ENCODE measurements at regions not wholly inside any gene's neighbourhood (a gene's known extent, or its start where the extent isn't known, plus 50 kb on each side); places are given as distances from the start of the nearest gene placed in this dataset.

DNA sequence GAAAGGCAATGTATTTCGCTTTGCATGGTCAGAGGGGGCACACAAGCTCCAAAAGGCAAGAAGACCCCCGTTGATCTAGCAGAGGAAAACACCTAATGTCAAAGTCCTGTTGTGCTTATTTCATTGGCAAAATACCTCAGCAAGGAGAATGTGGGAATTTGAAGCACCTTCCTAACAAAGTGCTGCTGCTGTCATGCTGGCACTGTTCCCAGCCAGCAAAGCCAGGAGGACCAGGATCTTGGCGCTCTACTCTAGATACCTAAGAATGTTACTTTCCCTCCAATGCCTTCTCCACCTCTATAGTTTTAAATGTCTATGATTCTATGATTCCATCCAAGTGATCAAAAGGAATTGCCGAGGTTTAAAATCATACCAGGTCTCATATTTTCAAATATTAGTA is 867.9 kb upstream of the POU3F3 start:
- DNase-seq (ENCODE audit: low spot score in 2 of 2) = no peak
- H3K27me3 ChIP-seq (ENCODE audit: low read depth) = no peaks in the 10 kb centered on the region
- no peaks in the 10 kb centered on the region for H3K36me3 ChIP-seq (replicated peaks)
- H3K4me3 ChIP-seq = no peak overlapping the region
- H3K4me1 ChIP-seq = no peaks in the 10 kb centered on the region
- in situ Hi-C loops (cut with MboI; ENCODE audit: low sequenced_read_pairs) = no loop called here
- no peaks in the 10 kb centered on the region for H3K9me3 ChIP-seq

DNA sequence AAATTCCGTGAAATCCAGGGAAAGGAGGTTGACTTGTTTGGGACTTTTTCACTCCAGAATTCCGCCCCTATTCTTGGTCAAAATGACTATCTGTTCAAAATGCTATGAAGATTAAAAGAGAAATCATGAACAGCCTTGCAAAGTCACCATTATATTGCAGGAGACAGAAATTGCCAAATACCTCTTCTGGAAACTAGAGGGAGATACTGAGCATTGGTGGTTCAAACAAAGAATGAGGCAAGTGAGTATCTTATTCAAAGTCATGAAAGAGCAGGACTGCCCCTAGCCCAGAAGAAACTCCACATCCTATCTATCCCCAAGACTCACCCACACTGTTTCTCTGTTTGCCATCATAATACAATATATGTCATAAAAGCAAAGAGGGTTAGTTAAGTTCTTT is 862.3 kb upstream of the POU3F3 start:
- DNase-seq (ENCODE audit: low spot score in 2 of 2) = no peak
- in situ Hi-C loops (cut with MboI; ENCODE audit: low sequenced_read_pairs) = no loop called here
- H3K27me3 ChIP-seq (ENCODE audit: low read depth) = no peaks in the 10 kb centered on the region
- no peaks in the 10 kb centered on the region for H3K9me3 ChIP-seq
- no peaks in the 10 kb centered on the region for H3K36me3 ChIP-seq (replicated peaks)
- H3K4me3 ChIP-seq = no peak overlapping the region
- no peaks in the 10 kb centered on the region for H3K4me1 ChIP-seq

DNA sequence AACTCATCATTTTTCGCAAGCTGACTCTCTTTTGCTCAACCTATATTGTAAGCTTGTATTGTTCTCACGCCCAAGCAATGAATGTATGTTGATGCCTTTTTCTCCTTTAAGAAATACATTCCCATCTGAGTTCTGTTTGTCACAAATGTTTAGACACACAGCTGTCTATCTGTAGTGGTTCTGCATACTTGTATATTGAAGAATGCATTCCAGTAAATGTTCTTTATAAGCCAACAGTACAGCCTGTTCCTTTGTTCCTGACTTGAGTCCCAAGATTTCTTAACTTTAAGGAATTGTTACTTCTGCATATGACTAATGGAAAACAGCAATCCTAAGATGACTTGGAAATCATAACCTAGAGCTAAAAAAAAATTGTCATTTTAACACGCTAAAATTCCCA is 849.1 kb upstream of the POU3F3 start:
- in situ Hi-C loops (cut with MboI; ENCODE audit: low sequenced_read_pairs) = no loop called here

DNA sequence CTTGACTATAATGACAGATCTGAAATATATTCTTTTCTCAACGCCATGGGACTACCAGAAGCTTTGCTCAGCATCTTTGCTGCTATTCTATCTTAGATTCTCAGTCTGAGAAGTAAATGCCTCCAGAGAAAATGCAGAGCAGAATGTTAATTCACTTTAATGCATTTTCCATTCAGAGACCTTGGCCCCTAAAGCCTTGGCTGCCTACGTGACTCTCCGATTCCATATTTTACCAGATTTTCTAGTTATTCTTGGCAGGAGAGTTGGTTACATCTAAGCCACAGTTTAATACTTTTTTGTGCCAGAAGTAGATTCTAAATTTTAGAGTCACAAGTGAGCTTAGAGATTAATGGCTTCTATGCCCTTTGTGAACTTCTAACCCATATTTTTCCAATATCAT is 837.1 kb upstream of the POU3F3 start:
- Histone ChIP-seq H3K4me3 (no peak overlapping the region), H3K4me1 (no peaks in the 10 kb centered on the region), H3K36me3 (replicated peaks) (no peaks in the 10 kb centered on the region), H3K9me3 (no peaks in the 10 kb centered on the region), H3K27me3 (ENCODE audit: low read depth) (no peaks in the 10 kb centered on the region)
- no peak for DNase-seq (ENCODE audit: low spot score in 2 of 2)
- in situ Hi-C loops (cut with MboI; ENCODE audit: low sequenced_read_pairs) = no loop called here

More for the DNA sequence above, 849.1 kb upstream of the POU3F3 start:
- no peak overlapping the region for H3K4me3 ChIP-seq
- no peaks in the 10 kb centered on the region for H3K27me3 ChIP-seq (ENCODE audit: low read depth)
- no peaks in the 10 kb centered on the region for H3K9me3 ChIP-seq
- DNase-seq (ENCODE audit: low spot score in 2 of 2) = no peak
- H3K4me1 ChIP-seq = no peaks in the 10 kb centered on the region
- no peaks in the 10 kb centered on the region for H3K36me3 ChIP-seq (replicated peaks)

DNA sequence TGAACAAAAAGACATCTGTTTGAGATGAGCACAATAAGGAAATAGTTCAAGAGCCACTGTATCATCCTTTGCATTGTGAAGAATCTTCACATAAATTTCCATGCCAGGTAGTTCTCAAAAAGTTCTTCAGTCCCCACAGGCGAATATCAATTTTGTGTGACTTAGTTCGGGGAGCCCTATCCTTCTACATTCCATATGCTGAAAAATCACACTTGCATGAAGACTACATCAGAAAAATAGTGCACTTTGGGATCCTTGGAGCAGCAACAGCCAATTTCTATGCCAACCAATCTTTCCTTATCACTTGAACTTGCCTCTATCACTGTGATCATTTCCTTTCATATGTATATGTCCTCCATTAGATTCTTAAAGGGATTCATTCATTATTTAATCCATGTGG is 830.6 kb upstream of the POU3F3 start:
- no peak for DNase-seq (ENCODE audit: low spot score in 2 of 2)
- in situ Hi-C loops (cut with MboI; ENCODE audit: low sequenced_read_pairs) = no loop called here
- Histone ChIP-seq H3K4me1 (no peaks in the 10 kb centered on the region), H3K36me3 (replicated peaks) (no peaks in the 10 kb centered on the region), H3K9me3 (no peaks in the 10 kb centered on the region), H3K27me3 (ENCODE audit: low read depth) (no peaks in the 10 kb centered on the region), H3K4me3 (no peak overlapping the region)

DNA sequence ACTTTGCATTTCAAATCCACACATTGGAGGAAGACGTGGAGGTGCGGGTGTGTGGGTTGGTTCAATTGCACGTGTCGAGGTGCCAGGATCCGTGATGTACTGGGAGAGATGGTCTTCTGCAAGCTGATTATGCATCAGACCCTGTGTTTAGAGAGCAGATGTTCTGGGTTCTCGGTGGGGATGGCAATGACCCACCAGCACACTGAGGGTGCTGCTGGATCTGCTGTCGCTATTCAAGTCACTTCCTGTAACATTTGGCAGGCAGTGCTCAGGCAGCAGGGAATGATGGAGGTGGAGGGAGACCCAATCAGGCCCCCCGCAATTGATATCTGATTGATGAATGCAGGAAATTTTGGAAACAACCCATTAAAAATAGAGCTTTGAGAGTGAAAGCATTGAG is 830.1 kb upstream of the POU3F3 start:
- H3K27me3 ChIP-seq (ENCODE audit: low read depth) = no peaks in the 10 kb centered on the region
- no peak for DNase-seq (ENCODE audit: low spot score in 2 of 2)
- H3K4me1 ChIP-seq = no peaks in the 10 kb centered on the region
- H3K9me3 ChIP-seq = no peaks in the 10 kb centered on the region
- no peak overlapping the region for H3K4me3 ChIP-seq
- H3K36me3 ChIP-seq (replicated peaks) = no peaks in the 10 kb centered on the region
- in situ Hi-C loops (cut with MboI; ENCODE audit: low sequenced_read_pairs) = no loop called here

DNA sequence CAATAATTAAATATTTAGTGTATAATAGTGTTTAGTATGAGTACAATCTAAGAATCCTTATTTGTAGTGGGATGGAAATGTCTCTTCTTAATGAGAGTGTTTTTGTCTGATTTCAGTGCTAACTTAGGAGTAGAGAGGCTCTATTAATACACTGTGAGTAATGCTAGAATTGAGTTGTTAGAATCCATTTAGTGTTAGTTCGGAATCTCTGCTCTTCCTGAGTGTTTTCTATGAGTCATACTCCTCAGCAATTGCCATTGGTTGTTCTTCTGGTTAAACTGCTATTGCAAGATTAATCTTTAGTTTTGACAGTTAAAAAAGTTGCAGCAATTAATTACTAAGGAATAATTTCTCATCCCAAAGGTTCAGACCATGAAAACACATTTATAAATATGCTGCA is 828.6 kb upstream of the POU3F3 start:
- no peaks in the 10 kb centered on the region for H3K9me3 ChIP-seq
- H3K4me1 ChIP-seq = no peaks in the 10 kb centered on the region
- no peak for DNase-seq (ENCODE audit: low spot score in 2 of 2)
- no peaks in the 10 kb centered on the region for H3K36me3 ChIP-seq (replicated peaks)
- no peaks in the 10 kb centered on the region for H3K27me3 ChIP-seq (ENCODE audit: low read depth)
- in situ Hi-C loops (cut with MboI; ENCODE audit: low sequenced_read_pairs) = no loop called here
- H3K4me3 ChIP-seq = no peak overlapping the region

DNA sequence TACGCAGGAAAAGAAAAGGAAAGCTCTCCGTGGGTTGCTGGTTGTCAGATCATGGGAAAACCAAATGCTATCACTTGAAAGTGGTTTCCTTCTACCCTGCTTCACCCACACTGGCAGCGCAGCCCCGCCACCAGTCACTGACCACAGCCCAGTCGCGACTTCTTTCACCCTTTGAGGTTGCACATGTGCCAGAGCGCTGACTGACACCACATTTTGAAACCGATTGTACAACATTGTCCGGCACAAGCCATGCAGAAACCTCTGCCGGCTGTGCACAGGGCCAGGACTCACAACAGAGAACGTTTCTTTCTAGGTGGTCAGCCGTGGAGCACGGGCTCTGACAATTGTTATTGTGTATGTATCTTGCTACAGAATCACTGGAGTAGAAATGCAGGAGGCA is 827.2 kb upstream of the POU3F3 start:
- no peaks in the 10 kb centered on the region for H3K36me3 ChIP-seq (replicated peaks)
- H3K4me1 ChIP-seq = no peaks in the 10 kb centered on the region
- no peaks in the 10 kb centered on the region for H3K27me3 ChIP-seq (ENCODE audit: low read depth)
- in situ Hi-C loops (cut with MboI; ENCODE audit: low sequenced_read_pairs) = no loop called here
- H3K4me3 ChIP-seq = no peak overlapping the region
- no peaks in the 10 kb centered on the region for H3K9me3 ChIP-seq
- no peak for DNase-seq (ENCODE audit: low spot score in 2 of 2)

DNA sequence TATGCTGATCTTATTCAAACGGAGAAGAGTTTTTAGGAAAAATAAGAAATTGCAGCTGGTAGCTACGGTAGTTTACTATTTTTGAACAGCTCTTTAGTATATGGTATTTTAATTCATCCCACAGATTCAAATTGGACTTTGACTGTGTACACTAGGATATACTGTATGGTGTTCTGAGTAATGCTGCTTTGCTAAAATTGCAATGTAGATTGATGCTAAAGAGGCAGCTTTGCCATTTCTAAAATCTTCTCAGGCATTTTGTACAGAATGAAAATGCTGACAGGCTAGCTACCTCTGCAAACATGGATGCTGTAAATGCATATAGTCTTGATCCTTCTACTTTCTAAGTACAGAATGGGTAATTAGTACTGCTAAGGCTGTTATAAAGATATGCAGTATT is 826.6 kb upstream of the POU3F3 start:
- H3K36me3 ChIP-seq (replicated peaks) = no peaks in the 10 kb centered on the region
- no peak for DNase-seq (ENCODE audit: low spot score in 2 of 2)
- no peaks in the 10 kb centered on the region for H3K27me3 ChIP-seq (ENCODE audit: low read depth)
- in situ Hi-C loops (cut with MboI; ENCODE audit: low sequenced_read_pairs) = no loop called here
- no peak overlapping the region for H3K4me3 ChIP-seq
- H3K9me3 ChIP-seq = no peaks in the 10 kb centered on the region
- no peaks in the 10 kb centered on the region for H3K4me1 ChIP-seq

DNA sequence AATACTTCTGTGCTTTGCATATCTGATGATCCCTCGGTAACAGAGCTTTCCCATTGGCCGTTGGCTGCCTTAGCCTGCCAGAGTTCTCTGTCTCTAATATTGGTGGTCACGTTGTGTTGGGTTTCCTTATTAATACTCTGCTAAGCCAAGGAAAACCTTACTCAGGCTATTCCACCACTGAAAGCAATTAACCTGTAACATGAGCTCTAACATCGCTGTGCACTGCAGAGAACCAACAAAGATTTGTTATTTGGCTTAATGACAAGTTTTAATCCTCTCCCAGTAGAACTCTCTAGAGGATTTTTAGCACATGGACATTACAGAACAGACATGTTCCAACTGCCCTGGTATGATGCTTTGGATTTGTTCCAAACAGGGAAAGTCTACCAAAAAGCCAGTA is 825.9 kb upstream of the POU3F3 start:
- H3K4me1 ChIP-seq = no peaks in the 10 kb centered on the region
- H3K9me3 ChIP-seq = no peaks in the 10 kb centered on the region
- in situ Hi-C loops (cut with MboI; ENCODE audit: low sequenced_read_pairs) = no loop called here
- no peak for DNase-seq (ENCODE audit: low spot score in 2 of 2)
- no peaks in the 10 kb centered on the region for H3K27me3 ChIP-seq (ENCODE audit: low read depth)
- no peaks in the 10 kb centered on the region for H3K36me3 ChIP-seq (replicated peaks)
- H3K4me3 ChIP-seq = no peak overlapping the region

DNA sequence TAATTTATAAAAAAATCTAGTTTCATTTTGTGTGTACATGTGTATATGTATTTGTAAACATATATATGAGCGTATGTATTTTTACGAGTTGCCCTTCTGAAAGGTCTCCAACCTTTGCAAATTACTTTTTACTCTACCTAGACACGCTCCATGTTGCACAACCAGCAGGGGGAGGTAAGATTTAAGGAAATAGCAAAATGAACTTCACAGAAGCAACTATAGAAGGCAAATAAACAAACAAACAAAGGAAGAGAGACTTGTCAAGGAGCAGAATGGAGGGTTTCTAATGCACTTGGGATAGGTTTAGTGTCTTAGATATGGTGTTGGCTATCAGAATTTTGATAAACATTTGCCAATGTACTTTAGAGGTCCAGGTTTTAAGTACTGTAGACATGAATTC is 820.5 kb upstream of the POU3F3 start:
- no peaks in the 10 kb centered on the region for H3K27me3 ChIP-seq (ENCODE audit: low read depth)
- no peaks in the 10 kb centered on the region for H3K4me1 ChIP-seq
- DNase-seq (ENCODE audit: low spot score in 2 of 2) = no peak
- in situ Hi-C loops (cut with MboI; ENCODE audit: low sequenced_read_pairs) = no loop called here
- H3K9me3 ChIP-seq = no peaks in the 10 kb centered on the region
- no peak overlapping the region for H3K4me3 ChIP-seq
- H3K36me3 ChIP-seq (replicated peaks) = no peaks in the 10 kb centered on the region

DNA sequence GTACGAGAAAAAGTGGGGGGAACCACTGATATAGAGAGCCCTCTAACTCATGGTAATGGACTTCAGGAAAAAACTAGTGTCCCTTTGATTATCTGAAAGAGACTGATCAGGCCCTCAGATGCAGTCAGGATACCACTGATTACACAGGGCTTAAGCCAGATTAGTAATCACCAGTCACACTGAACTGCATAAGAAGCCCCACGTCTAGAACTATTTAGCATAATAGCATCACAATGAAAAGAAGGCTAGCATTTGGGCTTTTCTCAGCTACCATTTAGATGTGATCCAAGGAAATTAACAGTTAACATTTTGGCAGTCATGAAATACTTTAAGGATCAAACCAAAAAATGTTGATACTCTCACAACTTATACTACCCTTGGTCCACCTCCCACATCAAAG is 813.1 kb upstream of the POU3F3 start:
- no peaks in the 10 kb centered on the region for H3K36me3 ChIP-seq (replicated peaks)
- no peaks in the 10 kb centered on the region for H3K9me3 ChIP-seq
- in situ Hi-C loops (cut with MboI; ENCODE audit: low sequenced_read_pairs) = no loop called here
- no peaks in the 10 kb centered on the region for H3K4me1 ChIP-seq
- no peak overlapping the region for H3K4me3 ChIP-seq
- no peak for DNase-seq (ENCODE audit: low spot score in 2 of 2)
- H3K27me3 ChIP-seq (ENCODE audit: low read depth) = no peaks in the 10 kb centered on the region

DNA sequence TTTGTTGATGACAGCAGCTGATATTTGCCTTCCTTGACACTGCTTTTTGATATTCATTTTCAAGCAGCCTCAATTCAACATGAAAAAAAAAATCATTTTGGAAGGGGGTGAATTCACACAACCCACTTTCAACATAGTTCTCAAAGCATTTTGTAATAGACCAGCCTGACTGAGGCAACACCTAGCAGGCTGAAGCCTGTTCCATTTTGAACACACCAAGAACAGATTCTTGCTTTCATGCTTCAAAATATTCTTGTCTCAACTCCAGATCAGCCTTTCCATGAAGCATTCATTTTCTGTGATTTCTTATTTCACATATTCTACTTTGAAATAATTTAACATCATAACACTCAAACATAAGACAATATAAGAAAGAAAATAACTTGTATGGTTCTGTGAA is 812.6 kb upstream of the POU3F3 start:
- no peaks in the 10 kb centered on the region for H3K4me1 ChIP-seq
- H3K27me3 ChIP-seq (ENCODE audit: low read depth) = no peaks in the 10 kb centered on the region
- H3K4me3 ChIP-seq = no peak overlapping the region
- no peak for DNase-seq (ENCODE audit: low spot score in 2 of 2)
- H3K9me3 ChIP-seq = no peaks in the 10 kb centered on the region
- in situ Hi-C loops (cut with MboI; ENCODE audit: low sequenced_read_pairs) = no loop called here
- H3K36me3 ChIP-seq (replicated peaks) = no peaks in the 10 kb centered on the region

DNA sequence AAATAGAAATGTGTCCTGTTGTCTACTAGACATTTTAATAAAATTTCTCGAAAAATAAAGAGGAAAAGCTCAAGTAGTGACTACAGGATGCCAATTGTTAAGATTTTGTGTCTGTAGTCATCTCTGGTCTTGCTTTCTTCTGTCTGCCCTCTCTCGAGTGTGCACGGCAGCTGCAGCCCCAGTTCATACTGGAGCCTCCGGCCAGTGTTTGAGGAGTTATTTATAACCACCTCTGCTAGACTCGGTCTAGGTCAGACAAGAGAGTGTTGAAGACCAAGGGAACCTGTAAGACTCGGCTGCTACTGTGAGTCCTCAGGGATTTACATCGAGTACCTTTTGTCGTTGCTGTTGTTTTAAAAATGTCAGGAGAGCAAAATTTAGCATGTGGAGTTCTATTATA is 810.1 kb upstream of the POU3F3 start:
- Histone ChIP-seq H3K36me3 (replicated peaks) (no peaks in the 10 kb centered on the region), H3K9me3 (no peaks in the 10 kb centered on the region), H3K4me3 (no peak overlapping the region), H3K4me1 (no peaks in the 10 kb centered on the region), H3K27me3 (ENCODE audit: low read depth) (no peaks in the 10 kb centered on the region)
- DNase-seq (ENCODE audit: low spot score in 2 of 2) = no peak
- in situ Hi-C loops (cut with MboI; ENCODE audit: low sequenced_read_pairs) = no loop called here

DNA sequence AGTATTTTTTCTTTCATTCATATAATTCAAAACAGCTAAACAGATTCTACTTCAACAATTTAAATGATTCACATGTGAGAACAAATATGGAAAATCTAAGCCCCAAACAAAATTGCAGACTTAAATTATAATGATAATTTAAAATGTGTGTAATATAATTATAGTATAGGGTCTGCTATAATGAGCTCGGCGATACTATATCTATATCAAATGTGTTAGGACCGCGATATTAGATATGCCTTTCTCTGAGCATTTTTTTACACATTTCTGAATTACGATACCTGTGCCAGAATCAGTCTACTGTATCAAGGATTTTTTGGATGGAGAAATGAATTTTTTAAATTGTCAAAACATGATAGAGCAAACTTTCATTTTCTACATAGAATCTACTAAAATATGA is 808.8 kb upstream of the POU3F3 start:
- Histone ChIP-seq H3K4me1 (no peaks in the 10 kb centered on the region), H3K9me3 (no peaks in the 10 kb centered on the region), H3K36me3 (replicated peaks) (no peaks in the 10 kb centered on the region), H3K4me3 (no peak overlapping the region), H3K27me3 (ENCODE audit: low read depth) (no peaks in the 10 kb centered on the region)
- no peak for DNase-seq (ENCODE audit: low spot score in 2 of 2)
- in situ Hi-C loops (cut with MboI; ENCODE audit: low sequenced_read_pairs) = no loop called here

All from HAP-1 (cell line).